ENCODE measurements at regions not wholly inside any gene's neighbourhood (a gene's known extent, or its start where the extent isn't known, plus 50 kb on each side); places are given as distances from the start of the nearest gene placed in this dataset.

DNA sequence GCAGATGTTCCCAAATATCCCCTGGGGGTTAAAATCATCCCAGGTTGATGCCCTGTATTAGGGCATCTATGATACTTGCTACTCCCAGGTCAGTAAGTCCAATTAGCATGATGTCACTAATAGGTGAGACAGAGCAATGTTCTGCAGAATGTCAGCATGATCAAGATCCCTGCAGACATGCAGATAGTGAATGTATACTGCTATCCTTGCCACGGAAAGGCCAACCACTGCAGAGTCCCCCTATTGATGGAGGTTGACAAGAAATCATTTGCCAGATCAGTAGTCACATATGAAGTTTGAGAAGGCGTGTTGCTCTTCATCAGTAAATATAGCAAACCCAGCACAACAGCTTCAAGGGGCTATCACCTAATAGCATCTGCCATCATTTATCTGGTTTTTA lies 97.4 kb downstream of the SETD4 start:
- ATAC-seq: no peak
- Mint-ChIP-seq H3K27me3 (ENCODE audit: low read depth in 2 of 2) (peaks cover 20 to 39% of the 10 kb centered on the region in 2 donors), H3K27ac (no peak overlapping the region), H3K36me3 (no peaks in the 10 kb centered on the region), H3K4me3 (no peak overlapping the region), H3K9me3 (no peaks in the 10 kb centered on the region), H3K4me1 (no peaks in the 10 kb centered on the region)
- H3K4me1 ChIP-seq (ENCODE audit: control insufficient read depth, insufficient read depth, low read length): no peaks in the 10 kb centered on the region
- TF ChIP-seq, protein P1, sequence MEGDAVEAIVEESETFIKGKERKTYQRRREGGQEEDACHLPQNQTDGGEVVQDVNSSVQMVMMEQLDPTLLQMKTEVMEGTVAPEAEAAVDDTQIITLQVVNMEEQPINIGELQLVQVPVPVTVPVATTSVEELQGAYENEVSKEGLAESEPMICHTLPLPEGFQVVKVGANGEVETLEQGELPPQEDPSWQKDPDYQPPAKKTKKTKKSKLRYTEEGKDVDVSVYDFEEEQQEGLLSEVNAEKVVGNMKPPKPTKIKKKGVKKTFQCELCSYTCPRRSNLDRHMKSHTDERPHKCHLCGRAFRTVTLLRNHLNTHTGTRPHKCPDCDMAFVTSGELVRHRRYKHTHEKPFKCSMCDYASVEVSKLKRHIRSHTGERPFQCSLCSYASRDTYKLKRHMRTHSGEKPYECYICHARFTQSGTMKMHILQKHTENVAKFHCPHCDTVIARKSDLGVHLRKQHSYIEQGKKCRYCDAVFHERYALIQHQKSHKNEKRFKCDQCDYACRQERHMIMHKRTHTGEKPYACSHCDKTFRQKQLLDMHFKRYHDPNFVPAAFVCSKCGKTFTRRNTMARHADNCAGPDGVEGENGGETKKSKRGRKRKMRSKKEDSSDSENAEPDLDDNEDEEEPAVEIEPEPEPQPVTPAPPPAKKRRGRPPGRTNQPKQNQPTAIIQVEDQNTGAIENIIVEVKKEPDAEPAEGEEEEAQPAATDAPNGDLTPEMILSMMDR (IDR thresholded peaks at IDR 0.05): no peak
- intact Hi-C loops (cut with micrococcal nuclease): no loop called here
- H3K36me3 ChIP-seq (ENCODE audit: control insufficient read depth, insufficient read depth, low read length): no peaks in the 10 kb centered on the region
- no peak overlapping the region for H3K4me3 ChIP-seq (ENCODE audit: low read length)
- no peak for DNase-seq
- 95% methylated on average over 2 of the region's 2 CpGs for WGBS (ENCODE audit: insufficient coverage)
- H3K9me3 ChIP-seq (ENCODE audit: control insufficient read depth, insufficient read depth, low read length): no peaks in the 10 kb centered on the region
- no peak overlapping the region for H3K27ac ChIP-seq (ENCODE audit: low read length)
- H3K27me3 ChIP-seq (ENCODE audit: control insufficient read depth, insufficient read depth, low read length): no peaks in the 10 kb centered on the region

DNA sequence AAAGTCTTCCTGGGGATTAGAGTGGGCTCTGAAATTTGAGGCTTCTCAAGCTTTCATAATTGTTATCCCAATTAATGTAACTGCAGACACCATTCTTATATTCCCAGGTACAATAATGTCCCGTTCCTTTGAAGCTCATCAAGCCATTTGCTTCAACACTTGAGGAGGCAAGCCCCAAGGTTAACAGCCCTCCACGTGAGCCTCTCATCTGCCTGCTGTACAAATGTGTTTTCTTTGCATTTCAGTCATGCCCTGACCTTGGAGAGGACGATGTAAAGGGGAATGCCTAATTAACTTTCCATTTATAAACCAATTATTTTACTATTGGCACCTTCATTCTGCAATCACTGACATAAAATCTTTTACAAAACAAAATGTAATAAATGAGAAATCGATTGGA lies 106.3 kb downstream of the SETD4 start:
- Histone ChIP-seq H3K4me3 (ENCODE audit: low read length) (no peak overlapping the region), H3K36me3 (ENCODE audit: control insufficient read depth, insufficient read depth, low read length) (no peaks in the 10 kb centered on the region), H3K27me3 (ENCODE audit: control insufficient read depth, insufficient read depth, low read length) (no peaks in the 10 kb centered on the region), H3K4me1 (ENCODE audit: control insufficient read depth, insufficient read depth, low read length) (no peaks in the 10 kb centered on the region), H3K27ac (ENCODE audit: low read length) (no peak overlapping the region), H3K9me3 (ENCODE audit: control insufficient read depth, insufficient read depth, low read length) (no peaks in the 10 kb centered on the region)
- Mint-ChIP-seq H3K4me1 (no peaks in the 10 kb centered on the region), H3K36me3 (no peaks in the 10 kb centered on the region), H3K27me3 (ENCODE audit: low read depth in 2 of 2) (peaks cover 14 to 18% of the 10 kb centered on the region in 2 donors), H3K9me3 (no peaks in the 10 kb centered on the region), H3K27ac (no peak overlapping the region), H3K4me3 (no peak overlapping the region)
- 94% methylated on average over 4 of the region's 4 CpGs for WGBS (ENCODE audit: insufficient coverage)
- TF ChIP-seq, protein P1 (IDR thresholded peaks at IDR 0.05): no peak
- DNase-seq (no peak), ATAC-seq (no peak)
- intact Hi-C loops (cut with micrococcal nuclease): no loop called here

GRCh38 chr21:35953597-35953996 lies 106.7 kb downstream of the SETD4 start:
- Mint-ChIP-seq H3K27ac (no peak overlapping the region), H3K4me1 (no peaks in the 10 kb centered on the region), H3K27me3 (ENCODE audit: low read depth in 2 of 2) (peaks cover 13 to 14% of the 10 kb centered on the region in 2 donors), H3K36me3 (no peaks in the 10 kb centered on the region), H3K4me3 (no peak overlapping the region), H3K9me3 (no peaks in the 10 kb centered on the region)
- ATAC-seq: no peak
- no peaks in the 10 kb centered on the region for H3K4me1 ChIP-seq (ENCODE audit: control insufficient read depth, insufficient read depth, low read length)
- H3K36me3 ChIP-seq (ENCODE audit: control insufficient read depth, insufficient read depth, low read length): no peaks in the 10 kb centered on the region
- WGBS (ENCODE audit: insufficient coverage): 90% methylated on average over 2 of the region's 2 CpGs
- no peak overlapping the region for H3K27ac ChIP-seq (ENCODE audit: low read length)
- no peaks in the 10 kb centered on the region for H3K9me3 ChIP-seq (ENCODE audit: control insufficient read depth, insufficient read depth, low read length)
- no peaks in the 10 kb centered on the region for H3K27me3 ChIP-seq (ENCODE audit: control insufficient read depth, insufficient read depth, low read length)
- DNase-seq: no peak
- intact Hi-C loops (cut with micrococcal nuclease): no loop called here
- no peak overlapping the region for H3K4me3 ChIP-seq (ENCODE audit: low read length)
- TF ChIP-seq, protein P1 (IDR thresholded peaks at IDR 0.05): no peak

DNA sequence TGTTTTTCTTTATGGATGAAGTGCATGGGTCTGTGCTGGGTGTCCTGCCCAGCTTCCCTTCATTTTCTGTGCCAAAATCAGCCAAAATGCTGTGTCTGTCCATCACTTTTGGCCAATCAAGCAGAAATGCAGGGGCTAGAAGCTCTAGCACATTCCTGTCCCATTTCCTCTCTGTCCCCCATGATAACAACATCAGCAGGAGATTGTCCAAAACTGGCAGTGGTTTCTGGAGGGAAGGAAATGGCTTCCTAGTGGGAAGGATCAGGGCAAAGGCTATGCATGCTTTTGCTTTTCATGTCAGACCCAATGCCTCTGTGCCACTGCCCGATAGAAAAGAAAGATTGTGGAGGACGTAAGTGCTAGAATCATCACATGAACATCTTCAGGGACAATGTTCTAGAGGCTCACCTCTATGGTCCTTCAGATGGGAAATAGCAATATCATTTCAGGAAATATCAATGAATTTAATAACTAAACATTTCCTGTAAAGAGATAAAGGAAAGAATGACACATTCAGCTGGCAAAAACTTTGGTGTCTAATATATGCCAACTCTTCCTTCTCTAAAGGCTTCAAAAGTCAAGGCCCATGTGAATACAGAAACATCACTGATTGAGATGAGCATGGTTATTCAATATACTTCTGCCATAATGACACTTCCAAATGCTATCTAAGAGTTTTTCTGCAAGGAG lies 107.5 kb downstream of the SETD4 start:
- H3K27ac ChIP-seq (ENCODE audit: low read length): no peak overlapping the region
- Mint-ChIP-seq H3K36me3 (no peaks in the 10 kb centered on the region), H3K4me3 (no peak overlapping the region), H3K27ac (no peak overlapping the region), H3K27me3 (ENCODE audit: low read depth in 2 of 2) (peaks cover 10 to 11% of the 10 kb centered on the region in 2 donors), H3K9me3 (no peaks in the 10 kb centered on the region), H3K4me1 (no peaks in the 10 kb centered on the region)
- DNase-seq: no peak
- no peaks in the 10 kb centered on the region for H3K4me1 ChIP-seq (ENCODE audit: control insufficient read depth, insufficient read depth, low read length)
- 86% methylated on average over 2 of the region's 2 CpGs for WGBS (ENCODE audit: insufficient coverage)
- TF ChIP-seq, protein P1 (IDR thresholded peaks at IDR 0.05): no peak
- H3K4me3 ChIP-seq (ENCODE audit: low read length): no peak overlapping the region
- no peaks in the 10 kb centered on the region for H3K36me3 ChIP-seq (ENCODE audit: control insufficient read depth, insufficient read depth, low read length)
- no peak for ATAC-seq
- intact Hi-C loops (cut with micrococcal nuclease): no loop called here
- no peaks in the 10 kb centered on the region for H3K27me3 ChIP-seq (ENCODE audit: control insufficient read depth, insufficient read depth, low read length)
- H3K9me3 ChIP-seq (ENCODE audit: control insufficient read depth, insufficient read depth, low read length): no peaks in the 10 kb centered on the region

Data from natural killer cell (primary cell).